ENCODE measurements at regions not wholly inside any gene's neighbourhood (a gene's known extent, or its start where the extent isn't known, plus 50 kb on each side); places are given as distances from the start of the nearest gene placed in this dataset.
"Not testable (repeated sequence)": the region's sequence is repeated elsewhere in the genome, so short reads cannot be mapped to it uniquely, and the experiment has no call there.

DNA sequence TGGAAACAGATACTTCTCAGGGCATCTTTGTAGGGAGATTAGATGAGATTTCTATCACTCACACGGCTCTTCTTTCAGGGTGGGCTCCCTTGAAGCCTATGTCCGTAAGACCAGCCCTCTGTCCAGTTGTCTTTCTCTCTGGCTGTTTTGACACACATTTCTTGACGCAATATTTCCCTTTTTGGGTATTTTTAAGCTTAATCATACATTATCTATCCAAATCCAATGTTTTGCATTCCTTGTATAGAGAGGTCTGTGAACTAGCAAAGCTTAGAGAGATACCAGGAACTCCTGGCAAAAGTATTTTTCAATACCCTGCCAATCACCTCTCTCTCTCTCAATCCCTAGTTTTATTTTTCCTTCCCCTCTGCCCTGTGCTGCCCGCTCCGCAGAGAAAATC is 79.3 kb downstream of the EOMES start:
- DNase-seq (ENCODE audit: low spot score in 2 of 2): no peak
- no peak overlapping the region for H3K4me3 ChIP-seq (ENCODE audit: low read depth, poor library complexity, severe bottlenecking)
- 84 to 86% methylated on average over 5 of the region's 5 CpGs for WGBS, 2 donors
- intact Hi-C loops (cut with DNase I; ENCODE audit: low total_unique reads): no loop called here
- TF ChIP-seq, protein P1, sequence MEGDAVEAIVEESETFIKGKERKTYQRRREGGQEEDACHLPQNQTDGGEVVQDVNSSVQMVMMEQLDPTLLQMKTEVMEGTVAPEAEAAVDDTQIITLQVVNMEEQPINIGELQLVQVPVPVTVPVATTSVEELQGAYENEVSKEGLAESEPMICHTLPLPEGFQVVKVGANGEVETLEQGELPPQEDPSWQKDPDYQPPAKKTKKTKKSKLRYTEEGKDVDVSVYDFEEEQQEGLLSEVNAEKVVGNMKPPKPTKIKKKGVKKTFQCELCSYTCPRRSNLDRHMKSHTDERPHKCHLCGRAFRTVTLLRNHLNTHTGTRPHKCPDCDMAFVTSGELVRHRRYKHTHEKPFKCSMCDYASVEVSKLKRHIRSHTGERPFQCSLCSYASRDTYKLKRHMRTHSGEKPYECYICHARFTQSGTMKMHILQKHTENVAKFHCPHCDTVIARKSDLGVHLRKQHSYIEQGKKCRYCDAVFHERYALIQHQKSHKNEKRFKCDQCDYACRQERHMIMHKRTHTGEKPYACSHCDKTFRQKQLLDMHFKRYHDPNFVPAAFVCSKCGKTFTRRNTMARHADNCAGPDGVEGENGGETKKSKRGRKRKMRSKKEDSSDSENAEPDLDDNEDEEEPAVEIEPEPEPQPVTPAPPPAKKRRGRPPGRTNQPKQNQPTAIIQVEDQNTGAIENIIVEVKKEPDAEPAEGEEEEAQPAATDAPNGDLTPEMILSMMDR (IDR thresholded peaks at IDR 0.05): no peak
- TF ChIP-seq POLR2A (IDR thresholded peaks at IDR 0.05): no peak

DNA sequence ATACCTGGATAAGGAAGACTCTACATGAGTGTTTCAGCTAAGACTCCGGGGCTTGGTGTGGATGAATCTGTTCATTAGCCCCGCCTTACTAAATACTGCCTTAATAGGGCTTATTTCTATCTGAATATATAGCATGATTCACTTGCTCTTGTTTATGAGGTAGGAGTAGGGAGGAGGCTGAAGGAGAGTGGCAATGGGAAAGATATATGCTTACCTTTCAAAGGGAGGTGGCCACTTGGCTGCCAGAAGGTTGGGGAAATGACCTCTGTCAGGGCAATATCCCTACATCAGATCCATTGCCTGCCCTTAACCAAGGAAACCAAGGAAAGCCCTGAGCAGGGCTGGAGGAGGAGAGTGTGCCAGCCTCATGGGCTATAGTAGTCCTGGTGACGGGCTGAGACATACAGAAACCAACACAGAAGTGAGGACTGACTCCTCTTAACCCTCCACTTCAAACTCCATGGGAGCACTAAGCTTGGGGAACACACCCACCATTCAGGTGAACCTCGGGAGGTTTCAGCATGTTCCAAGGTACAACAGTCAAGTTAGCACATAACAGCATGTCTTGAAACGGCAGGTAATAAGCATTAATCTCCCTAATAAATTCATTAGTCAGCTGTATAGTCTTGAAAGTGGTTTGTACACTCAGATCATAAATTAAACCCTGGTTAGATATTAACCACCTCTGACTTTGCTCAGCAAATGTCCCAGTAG is 80.1 kb downstream of the EOMES start:
- H3K4me3 ChIP-seq (ENCODE audit: low read depth, poor library complexity, severe bottlenecking): no peak overlapping the region
- TF ChIP-seq, protein P1 (IDR thresholded peaks at IDR 0.05): no peak
- TF ChIP-seq POLR2A (IDR thresholded peaks at IDR 0.05): no peak
- intact Hi-C loops (cut with DNase I; ENCODE audit: low total_unique reads): no loop called here
- DNase-seq (ENCODE audit: low spot score in 2 of 2): no peak
- 64 to 66% methylated on average over 5 of the region's 5 CpGs for WGBS, 2 donors

DNA sequence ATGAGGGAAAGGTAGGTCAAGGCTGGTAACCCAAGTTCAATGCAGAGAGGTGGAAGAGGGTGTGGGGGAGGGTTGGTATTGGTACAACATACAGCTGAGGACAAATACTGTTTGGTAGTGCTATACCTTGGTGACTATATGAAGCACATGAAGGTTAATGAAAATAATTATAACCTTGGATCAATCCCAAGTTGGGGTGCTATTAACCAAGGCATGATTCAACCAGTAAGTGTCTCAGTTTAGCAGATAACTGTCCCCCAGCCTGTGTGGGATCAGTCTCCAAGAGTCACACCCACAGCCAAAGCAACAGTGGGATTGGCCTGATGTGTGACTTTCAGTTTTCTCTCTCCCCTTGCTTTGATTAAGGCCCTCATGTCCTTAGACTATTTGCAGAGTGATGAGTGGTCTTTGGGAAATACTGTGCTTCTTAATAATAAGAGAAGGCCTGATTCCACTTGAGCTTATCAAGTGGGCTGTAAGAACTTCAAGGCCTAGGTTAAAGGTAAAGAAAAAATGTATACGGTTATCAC is 80.8 kb downstream of the EOMES start:
- H3K4me3 ChIP-seq (ENCODE audit: low read depth, poor library complexity, severe bottlenecking): no peak overlapping the region
- intact Hi-C loops (cut with DNase I; ENCODE audit: low total_unique reads): no loop called here
- DNase-seq (ENCODE audit: low spot score in 2 of 2): no peak
- 75 to 77% methylated on average over 1 of the region's 1 CpG for WGBS, 2 donors
- no peak for TF ChIP-seq POLR2A (IDR thresholded peaks at IDR 0.05)
- TF ChIP-seq, protein P1 (IDR thresholded peaks at IDR 0.05): no peak

DNA sequence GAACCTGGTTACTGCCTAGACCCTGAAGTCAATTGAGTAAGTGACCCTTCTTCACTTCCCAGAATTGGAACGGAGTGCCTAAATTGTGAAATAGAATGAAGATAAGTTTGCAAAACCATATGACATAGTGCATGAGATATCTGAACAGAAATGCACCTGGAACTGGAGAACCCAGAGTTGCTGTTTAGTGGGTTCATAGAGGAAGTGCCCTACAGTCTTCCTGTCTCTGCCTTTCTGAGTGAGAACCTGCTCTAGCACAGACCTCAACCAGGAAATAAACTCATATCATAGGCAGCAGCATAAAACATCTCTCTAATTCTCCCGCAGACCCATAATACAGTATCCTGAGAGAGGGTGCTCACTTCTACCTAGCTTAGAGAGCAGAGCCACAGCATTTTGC is 82.9 kb downstream of the EOMES start:
- DNase-seq (ENCODE audit: low spot score in 2 of 2): no peak
- no peak overlapping the region for H3K4me3 ChIP-seq (ENCODE audit: low read depth, poor library complexity, severe bottlenecking)
- whole genome bisulfite sequencing, 2 donors: 74 to 75% methylated on average over 2 of the region's 2 CpGs
- TF ChIP-seq POLR2A (IDR thresholded peaks at IDR 0.05): no peak
- intact Hi-C loops (cut with DNase I; ENCODE audit: low total_unique reads): no loop called here

DNA sequence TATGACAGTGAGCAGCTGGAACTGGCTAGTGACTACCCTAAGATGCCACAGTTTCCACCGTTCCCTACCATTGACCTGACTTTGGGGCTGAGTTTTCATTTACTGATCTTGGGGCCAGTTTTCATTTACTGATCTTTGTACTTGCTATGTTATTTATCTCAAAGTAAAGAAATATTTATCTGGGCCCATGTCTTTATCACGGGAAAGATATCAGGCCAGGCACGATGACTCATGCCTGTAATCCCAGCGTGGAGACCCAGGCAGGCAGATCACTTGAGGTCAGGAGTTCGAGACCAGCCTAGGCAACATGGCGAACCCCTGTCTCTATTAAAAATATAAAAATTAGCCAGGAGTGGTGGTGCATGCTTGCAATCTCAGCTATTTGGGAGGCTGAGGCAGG is 83.5 kb downstream of the EOMES start:
- no peak overlapping the region for H3K4me3 ChIP-seq (ENCODE audit: low read depth, poor library complexity, severe bottlenecking)
- intact Hi-C loops (cut with DNase I; ENCODE audit: low total_unique reads): no loop called here
- WGBS, 2 donors: 86 to 93% methylated on average over 6 of the region's 6 CpGs
- no peak for TF ChIP-seq POLR2A (IDR thresholded peaks at IDR 0.05)
- TF ChIP-seq, protein P1 (IDR thresholded peaks at IDR 0.05): no peak
- no peak for DNase-seq (ENCODE audit: low spot score in 2 of 2)

DNA sequence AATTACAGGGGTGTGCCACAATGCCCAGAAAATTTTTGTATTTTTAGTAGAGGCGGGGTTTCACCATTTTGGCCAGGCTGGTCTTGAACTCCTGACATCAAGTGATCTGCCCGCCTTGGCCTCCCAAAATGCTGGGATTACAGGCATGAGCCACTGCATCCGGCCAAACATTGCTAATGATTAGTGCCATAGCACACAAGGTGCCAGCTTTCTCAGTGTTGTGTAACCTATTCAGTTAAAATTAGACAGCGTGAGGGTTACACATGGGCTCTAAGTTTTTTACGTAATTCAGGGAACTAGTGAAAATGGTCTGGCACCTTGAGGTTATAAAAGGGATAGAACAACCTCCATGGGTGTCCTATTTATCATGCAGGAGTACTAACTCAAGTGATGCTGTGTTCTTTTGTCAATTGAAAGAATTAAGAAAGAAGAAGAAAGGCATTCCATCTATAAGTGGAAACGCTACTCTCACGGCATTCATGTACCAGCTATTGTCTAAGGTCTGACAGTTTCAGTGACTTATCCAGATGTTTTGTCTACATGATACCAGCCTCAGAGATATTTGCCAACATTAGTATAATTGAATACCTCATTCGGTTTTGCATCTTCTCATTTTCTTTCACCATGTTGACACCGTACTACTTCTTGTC is 84.7 kb downstream of the EOMES start:
- TF ChIP-seq POLR2A (IDR thresholded peaks at IDR 0.05): no peak
- TF ChIP-seq, protein P1 (IDR thresholded peaks at IDR 0.05): no peak
- H3K4me3 ChIP-seq (ENCODE audit: low read depth, poor library complexity, severe bottlenecking): no peak overlapping the region
- no peak for DNase-seq (ENCODE audit: low spot score in 2 of 2)
- 86 to 93% methylated on average over 9 of the region's 9 CpGs for WGBS, 2 donors
- intact Hi-C loops (cut with DNase I; ENCODE audit: low total_unique reads): no loop called here

DNA sequence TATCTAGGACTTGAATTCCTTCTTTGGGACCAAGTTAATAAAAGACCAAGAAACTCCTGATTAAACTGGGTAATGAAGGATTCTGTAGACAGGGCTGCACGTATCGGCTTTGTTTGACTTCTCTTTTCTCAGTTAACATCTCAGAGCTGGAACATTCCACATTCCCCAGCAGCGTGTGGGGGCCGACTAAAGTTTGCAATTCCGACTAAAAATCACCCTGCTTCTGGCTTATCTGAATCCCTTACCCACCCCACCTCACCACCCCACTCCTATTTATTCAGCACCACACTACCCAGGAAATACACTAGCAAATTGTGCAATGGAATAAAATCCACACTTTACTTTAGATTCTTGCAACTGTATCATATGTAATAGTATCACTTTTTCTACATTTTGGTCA is 87.1 kb downstream of the EOMES start:
- H3K4me3 ChIP-seq (ENCODE audit: low read depth, poor library complexity, severe bottlenecking); intact Hi-C loops (cut with DNase I; ENCODE audit: low total_unique reads); DNase-seq (ENCODE audit: low spot score in 2 of 2): not testable (repeated sequence)
- 82 to 86% methylated on average over 5 of the region's 5 CpGs for WGBS, 2 donors
